ENCODE measurements at regions not wholly inside any gene's neighbourhood (a gene's known extent, or its start where the extent isn't known, plus 50 kb on each side); places are given as distances from the start of the nearest gene placed in this dataset.
A peak's percentile ranks its signal among the peaks of the same experiment; 100 is the strongest.
"Not testable (repeated sequence)": the region's sequence is repeated elsewhere in the genome, so short reads cannot be mapped to it uniquely, and the experiment has no call there.

- no peak for DNase-seq (ENCODE audit: low read depth)
Observed at GRCh38 chr13:64680739-64681138, 2549.4 kb downstream of the PCDH9 start.

GRCh38 chr13:64675255-64675892 lies 2554.8 kb downstream of the PCDH9 start:
- peak; percentile 69 for DNase-seq (ENCODE audit: low read depth)

- DNase-seq (ENCODE audit: low read depth): no peak
Observed at GRCh38 chr13:64674126-64674525, 2556.0 kb downstream of the PCDH9 start.

GRCh38 chr13:64672751-64673150 lies 2557.4 kb downstream of the PCDH9 start:
- DNase-seq (ENCODE audit: low read depth): no peak

- DNase-seq (ENCODE audit: low read depth): no peak
Observed at GRCh38 chr13:64662887-64663593, 2567.1 kb downstream of the PCDH9 start.

GRCh38 chr13:64648293-64648692 lies 2581.8 kb downstream of the PCDH9 start:
- DNase-seq (ENCODE audit: low read depth): no peak

- DNase-seq (ENCODE audit: low read depth): no peak
Observed at GRCh38 chr13:64643066-64643465, 2587.1 kb downstream of the PCDH9 start.

GRCh38 chr13:64640002-64640401 lies 2590.1 kb downstream of the PCDH9 start:
- DNase-seq (ENCODE audit: low read depth): no peak

GRCh38 chr13:64639206-64639605 lies 2590.9 kb downstream of the PCDH9 start:
- DNase-seq (ENCODE audit: low read depth): peak; percentile 2

- no peak for DNase-seq (ENCODE audit: low read depth)
Observed at GRCh38 chr13:64633948-64634347, 2596.2 kb downstream of the PCDH9 start.

- no peak for DNase-seq (ENCODE audit: low read depth)
Observed at GRCh38 chr13:64627654-64628053, 2602.5 kb downstream of the PCDH9 start.

- DNase-seq (ENCODE audit: low read depth): no peak
Observed at GRCh38 chr13:64626105-64626504, 2604.0 kb downstream of the PCDH9 start.

- no peak for DNase-seq (ENCODE audit: low read depth)
Observed at GRCh38 chr13:64617231-64617630, 2612.9 kb downstream of the PCDH9 start.

- DNase-seq (ENCODE audit: low read depth): peak; percentile 2
Observed at GRCh38 chr13:64591971-64592370, 2638.2 kb downstream of the PCDH9 start.

- DNase-seq (ENCODE audit: low read depth): no peak
Observed at GRCh38 chr13:64579331-64579730, 2650.8 kb downstream of the PCDH9 start.

GRCh38 chr13:64568748-64569147 lies 2661.4 kb downstream of the PCDH9 start:
- no peak for DNase-seq (ENCODE audit: low read depth)

GRCh38 chr13:64558031-64558430 lies 2672.1 kb downstream of the PCDH9 start:
- DNase-seq (ENCODE audit: low read depth): not testable (repeated sequence)

GRCh38 chr13:64556376-64556775 lies 2673.8 kb downstream of the PCDH9 start:
- peak; percentile 54 for DNase-seq (ENCODE audit: low read depth)

- peak; percentile 53 for DNase-seq (ENCODE audit: low read depth)
Observed at GRCh38 chr13:64553411-64554129, 2676.6 kb downstream of the PCDH9 start.

- DNase-seq (ENCODE audit: low read depth): peak; percentile 86
Observed at GRCh38 chr13:64551755-64552154, 2678.4 kb downstream of the PCDH9 start.

GRCh38 chr13:64546371-64546770 lies 2683.8 kb downstream of the PCDH9 start:
- DNase-seq (ENCODE audit: low read depth): no peak

- DNase-seq (ENCODE audit: low read depth): no peak
Observed at GRCh38 chr13:64540976-64541375, 2689.2 kb downstream of the PCDH9 start.

- DNase-seq (ENCODE audit: low read depth): no peak
Observed at GRCh38 chr13:64540468-64540867, 2689.7 kb downstream of the PCDH9 start.
